ENCODE measurements at regions not wholly inside any gene's neighbourhood (a gene's known extent, or its start where the extent isn't known, plus 50 kb on each side); places are given as distances from the start of the nearest gene placed in this dataset.

DNA sequence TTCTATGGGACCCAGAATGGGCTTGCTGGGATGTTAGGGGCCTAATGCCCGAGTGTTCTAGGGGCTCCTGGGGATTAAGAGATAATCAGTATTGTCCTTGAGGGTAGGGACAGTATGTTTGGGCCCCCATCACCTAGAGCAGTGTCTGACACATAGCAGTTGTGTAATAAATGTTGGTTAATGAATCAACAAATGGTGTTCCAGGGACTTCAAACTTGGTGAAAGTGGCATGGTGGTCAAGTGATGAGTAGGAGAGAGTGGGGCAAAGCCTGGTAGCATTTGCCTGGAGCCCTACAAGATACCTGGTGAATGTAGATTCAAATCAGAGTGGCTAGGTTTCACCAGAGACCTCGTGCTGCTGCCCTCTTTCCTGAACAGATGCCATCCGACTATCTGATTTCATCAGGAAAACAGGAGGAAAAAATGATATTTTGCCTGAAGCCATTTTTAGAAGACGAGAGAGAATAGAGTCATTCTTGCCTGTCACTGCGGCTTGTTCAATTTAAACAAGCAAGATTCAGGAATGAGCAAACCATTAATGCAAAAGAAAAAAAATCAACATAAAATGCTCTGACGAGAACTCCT, 117.3 kb downstream of the RPL22L1 start:
- no peak for DNase-seq (ENCODE audit: low read depth)

DNA sequence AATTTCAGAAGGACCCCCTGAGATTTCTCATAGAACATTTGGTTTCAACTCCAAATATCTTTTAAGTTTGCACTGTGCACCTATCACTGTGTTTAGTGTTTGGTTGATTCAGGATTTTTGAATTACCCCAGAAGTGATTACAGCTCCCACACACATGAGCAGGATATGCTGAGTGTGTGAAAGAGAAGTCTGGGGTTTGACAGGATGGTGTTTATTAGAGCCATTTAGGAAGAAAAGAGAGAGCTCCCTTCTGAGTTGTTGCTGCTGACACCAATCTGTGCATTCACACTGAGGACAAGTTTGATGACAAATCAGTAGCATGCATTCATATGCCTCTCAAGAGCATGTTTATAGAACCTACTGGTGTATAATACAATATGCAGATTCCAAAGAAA, 118.1 kb downstream of the RPL22L1 start:
- no peak for DNase-seq (ENCODE audit: low read depth)

DNA sequence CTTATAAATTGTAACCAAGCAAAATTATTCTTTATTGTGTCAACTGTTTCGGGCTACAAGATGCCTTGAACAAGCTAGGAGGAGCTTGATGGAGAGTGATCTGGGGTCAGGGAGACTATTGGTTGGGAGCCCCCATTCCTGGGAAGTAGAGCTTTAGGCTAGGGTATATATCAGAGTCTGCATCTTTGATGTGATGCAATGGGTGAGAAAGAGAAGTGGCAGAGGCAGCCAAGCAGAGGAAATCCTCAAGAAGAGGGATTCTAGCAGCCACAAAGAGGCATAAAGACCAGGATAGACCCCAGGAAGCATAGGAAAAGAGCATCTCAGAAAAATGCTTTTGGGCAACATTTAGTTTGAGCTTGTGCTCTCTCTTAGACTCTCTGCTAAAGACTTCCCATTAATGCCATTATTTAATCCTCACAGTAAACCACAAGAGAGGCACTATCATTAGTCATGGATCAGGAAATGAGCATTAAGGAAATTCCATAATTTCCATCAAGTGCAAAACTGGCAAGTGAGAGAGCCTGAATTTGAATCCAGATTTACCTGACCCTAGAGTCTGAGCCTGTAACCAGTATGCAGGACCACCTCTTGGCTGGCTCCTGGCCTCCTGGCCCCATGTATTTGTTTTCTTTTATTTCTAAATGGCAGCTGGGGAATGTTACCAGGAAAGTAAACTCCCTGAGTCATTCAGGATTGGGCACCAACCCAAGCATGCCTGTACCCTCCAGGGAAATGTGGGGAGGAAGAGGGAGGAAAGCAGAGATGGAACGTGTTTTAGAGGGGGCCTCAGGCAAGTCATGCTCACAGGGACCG, 118.7 kb downstream of the RPL22L1 start:
- peak; percentile 68 for DNase-seq (ENCODE audit: low read depth)

DNA sequence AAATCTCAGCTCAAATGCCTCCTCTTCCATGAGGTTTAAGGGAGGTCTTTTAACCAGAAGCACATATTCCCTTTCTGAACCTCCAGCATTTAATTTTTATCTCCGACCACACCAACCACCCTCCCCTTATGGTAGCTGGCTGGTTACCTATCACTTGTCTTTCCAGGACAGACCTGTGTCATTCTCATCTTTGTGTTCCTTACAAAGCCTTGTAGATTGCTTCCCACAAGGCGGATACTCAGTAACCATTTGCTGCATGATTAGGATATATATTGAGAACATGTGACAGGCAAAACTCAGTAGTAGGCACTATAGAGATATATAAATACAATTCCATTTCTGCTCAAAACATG, 119.5 kb downstream of the RPL22L1 start:
- no peak for DNase-seq (ENCODE audit: low read depth)

DNA sequence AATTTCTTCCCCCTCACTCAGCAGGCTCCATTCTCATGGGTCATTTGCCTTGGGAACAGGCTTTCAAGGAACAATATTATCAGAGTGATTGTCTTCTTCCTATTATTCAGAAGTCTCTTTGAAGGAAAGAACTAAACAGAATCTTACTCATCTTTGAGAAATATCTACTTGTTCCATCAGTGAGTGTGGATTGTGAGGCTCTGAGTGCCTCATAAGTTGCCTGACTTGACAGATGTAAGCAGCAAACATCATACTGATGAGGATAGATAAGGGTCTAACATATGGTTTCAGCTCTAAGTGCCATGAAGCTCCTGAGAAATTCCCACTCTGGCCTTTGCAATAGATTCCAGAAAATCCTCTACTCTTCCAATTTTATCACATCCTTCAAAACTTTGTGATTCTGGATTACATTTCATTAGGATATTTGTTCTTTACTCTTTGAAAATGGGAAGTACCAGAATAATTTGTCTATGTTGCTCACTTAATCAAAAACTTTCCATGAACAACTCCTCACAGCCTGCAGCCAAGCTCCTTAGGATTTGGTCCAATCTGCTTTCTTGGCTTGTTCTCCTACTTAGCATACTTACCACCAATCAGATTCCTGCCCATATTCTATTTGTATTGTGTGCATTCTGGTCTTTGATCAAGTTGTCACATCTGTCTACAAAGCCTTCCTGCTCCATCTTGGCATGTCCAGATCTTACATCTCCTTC, 120.1 kb downstream of the RPL22L1 start:
- DNase-seq (ENCODE audit: low read depth), result no peak

DNA sequence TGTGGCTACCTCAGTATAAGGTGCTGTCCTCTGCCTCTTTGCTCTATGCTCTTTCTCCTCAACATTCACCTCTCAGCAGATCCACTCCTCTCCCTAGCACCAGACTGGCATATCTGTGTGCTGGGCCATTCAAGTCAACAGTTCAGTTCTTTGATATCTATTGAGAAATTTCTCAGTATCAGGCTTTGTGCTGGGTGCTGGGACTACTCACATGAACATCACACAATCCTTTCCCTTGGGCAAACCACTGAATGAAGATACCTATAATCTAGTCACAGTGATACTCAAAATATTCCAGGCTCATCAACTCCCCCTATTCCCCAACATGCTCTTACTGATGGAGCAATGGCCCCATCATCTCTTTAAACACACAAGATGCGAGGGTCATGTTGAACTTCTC, 120.8 kb downstream of the RPL22L1 start:
- DNase-seq (ENCODE audit: low read depth), result no peak

DNA sequence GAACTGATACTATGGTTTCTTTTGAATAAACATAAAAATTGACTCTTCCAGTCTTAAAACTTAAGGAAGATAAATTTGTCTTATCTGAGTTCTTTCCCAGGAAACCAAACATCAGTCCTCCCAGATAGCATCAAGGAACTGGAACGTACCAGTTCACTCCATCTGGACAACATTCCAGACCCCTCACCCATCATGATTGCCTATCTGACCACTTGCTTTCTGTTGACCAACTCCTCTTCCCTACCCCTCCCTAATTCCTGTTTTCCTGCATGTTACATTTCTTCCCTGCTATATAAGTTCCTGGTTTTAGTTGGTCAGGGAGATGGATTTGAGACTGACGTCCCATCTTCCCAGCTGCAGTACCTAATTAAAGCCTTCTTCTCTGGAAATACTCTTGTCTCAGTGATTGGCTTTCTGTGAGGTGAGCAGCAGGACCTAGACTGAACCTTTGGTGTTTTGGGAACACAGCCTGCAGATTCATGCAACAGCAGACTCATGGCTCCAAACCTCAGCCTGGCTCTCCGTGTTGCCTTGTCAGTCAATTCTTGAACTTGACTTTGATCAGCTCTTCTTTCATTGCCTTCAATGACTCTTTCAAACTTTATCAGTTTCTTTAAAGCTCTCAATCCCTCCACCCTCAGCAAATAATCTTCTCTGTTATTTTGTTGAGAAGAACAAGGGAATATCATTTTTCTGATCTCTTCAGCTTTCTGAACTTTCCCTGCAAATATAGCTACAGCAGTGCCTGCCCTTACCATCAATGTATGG, 123.6 kb downstream of the RPL22L1 start:
- no peak for DNase-seq (ENCODE audit: low read depth)

DNA sequence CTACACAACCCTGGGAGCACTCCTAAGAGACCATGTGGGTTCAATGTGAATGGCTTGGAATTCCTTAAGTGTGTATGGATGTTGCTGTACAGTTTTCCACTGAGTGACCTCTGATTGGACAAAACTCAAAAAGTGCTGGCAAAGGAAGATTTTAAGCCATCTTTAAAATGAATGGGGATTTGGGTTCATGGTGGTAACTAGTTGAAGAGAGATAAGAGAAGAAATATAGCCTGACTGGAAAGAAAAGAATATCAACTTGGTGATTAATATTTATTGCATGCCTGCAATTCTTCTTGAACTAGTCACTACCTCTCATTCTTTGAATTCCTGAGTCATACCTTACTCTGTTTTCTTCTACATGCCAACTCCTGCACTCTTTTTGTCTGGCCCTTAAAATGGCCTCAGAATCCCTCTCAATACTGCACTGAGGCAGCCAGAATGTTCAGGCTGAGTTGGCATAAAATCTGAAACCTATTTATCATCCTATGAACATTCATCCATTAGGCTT, 124.7 kb downstream of the RPL22L1 start:
- peak; percentile 62 for DNase-seq (ENCODE audit: low read depth)

DNA sequence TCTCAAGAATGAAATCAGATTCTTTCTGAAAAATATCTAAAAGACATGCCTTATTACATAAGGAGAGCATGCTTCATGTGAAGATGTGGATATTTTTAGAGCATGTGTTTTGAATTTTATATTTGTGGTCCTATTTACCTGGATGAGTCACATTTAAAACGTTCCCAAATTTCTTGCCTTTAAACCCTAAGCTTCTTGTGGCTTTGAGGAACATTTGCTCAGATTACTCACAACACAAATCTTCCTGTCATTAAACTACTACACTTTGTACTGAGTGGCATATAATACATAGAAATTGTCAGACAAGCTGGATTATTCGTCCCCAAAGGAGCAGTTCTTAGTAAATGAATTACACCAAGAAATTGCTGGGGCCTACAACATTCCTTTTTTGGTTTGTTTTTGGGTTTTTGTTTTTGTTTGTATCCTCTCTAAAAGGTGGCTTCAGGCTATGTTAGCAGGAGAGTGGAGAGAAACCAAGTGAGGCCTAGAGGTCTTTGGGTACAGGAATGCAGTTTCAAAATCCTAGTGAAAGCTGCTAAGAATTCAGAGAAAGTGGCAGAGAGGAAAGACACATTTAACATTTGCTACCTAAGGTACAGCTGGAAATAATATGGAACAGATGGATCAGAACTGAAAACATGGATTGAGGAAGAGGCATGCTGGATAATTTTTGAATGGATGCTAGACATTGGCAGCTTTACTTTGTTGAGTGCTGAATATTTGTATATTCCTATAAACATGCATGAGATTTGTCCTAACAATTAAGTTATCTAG, 128.1 kb downstream of the RPL22L1 start:
- no peak for DNase-seq (ENCODE audit: low read depth)

DNA sequence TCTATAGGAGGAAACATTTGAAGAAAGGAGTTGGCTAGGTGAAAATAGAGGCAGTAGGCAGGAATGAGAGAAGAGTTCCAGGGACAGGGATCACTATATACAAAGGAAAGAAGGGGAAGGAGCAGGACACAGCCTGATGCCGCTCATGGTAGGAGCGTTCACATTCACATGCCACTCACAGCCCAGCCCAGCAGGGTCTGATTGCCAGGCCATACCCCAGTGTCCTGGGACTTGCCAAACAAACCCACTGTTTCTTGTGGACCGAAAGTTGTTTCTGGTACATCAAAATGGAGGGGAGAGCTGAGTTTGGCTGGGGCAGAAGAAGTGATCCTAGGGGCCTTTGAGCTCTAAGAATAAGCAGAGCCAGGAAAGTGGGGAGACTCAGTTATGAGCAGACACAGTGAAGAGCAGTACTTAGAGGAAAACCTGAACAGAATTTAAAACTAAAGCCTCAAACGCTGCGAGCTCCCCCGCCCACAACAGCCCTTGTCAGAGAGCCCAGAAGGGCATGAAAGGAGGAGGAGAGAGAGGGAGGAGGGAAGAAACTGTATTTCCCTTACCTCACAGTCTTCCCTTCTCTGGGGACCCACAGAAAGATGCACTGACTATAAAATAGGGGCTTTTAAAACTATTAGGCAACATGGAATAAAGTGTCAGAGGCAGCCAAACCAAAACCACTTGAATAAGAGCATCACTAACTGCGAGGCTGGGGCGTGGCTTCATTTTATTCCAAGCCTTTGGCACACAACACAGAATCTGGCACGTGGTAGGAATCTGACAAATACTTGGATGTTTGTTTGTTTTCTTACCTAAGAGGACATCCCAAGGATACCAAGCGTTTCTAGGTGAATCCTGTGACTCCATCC, 129.0 kb downstream of the RPL22L1 start:
- DNase-seq (ENCODE audit: low read depth), result peak; percentile 89

DNA sequence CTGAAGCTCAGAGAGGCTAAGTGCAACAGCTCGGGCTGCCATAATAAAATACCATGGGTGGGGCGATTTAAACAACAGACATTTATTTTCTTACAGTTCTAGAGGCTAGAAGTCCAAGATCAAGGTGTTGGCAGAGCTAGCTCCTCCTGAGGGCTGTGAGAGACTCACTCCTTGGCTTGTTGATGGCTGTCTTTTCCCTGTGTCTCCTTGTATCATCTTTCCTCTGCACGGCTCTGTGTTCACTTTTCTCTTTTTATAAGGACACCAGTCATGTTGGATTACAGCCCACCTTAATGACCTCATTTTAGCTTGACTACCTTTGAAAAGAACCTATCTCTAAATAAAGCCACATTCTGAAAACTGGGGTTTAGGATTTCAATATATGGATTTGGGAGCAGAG, 129.7 kb downstream of the RPL22L1 start:
- no peak for DNase-seq (ENCODE audit: low read depth)

DNA sequence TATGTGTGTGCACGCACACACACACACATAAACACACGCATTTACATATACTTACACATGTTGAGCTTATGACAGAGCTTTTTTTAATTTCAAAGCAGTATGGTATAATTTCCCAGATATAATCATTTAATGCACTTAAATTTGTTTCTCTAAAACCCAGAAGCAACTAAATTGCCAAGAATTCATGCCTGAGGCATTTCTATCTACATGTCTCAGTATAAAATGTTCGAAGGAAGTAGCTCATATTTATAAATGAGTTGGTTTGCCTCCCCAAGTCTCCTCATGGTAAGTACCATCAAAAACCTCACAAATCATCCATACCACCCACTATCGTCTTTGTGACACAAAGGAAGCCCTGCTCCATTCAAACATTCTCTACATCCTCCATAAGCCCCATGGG, 130.6 kb downstream of the RPL22L1 start:
- no peak for DNase-seq (ENCODE audit: low read depth)

DNA sequence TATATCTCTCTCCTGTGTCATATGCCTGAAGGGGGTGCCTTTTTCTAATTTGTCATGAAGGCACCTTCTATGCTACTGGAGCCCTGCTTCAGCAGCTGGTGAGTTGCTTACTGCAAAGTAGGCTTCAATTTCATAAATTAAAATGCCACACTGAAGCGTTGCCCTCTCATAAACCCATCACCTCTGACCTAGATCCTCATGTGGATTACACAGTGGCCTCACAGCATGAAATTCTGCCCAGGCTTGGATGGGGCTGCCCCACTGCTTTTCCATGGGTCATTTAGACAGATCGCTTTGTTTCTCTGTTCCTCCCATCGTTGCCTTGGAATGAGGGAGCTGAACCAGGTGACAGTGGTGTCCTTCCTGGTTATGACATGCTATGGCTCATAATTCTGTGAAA, 131.2 kb downstream of the RPL22L1 start:
- DNase-seq (ENCODE audit: low read depth), result no peak

DNA sequence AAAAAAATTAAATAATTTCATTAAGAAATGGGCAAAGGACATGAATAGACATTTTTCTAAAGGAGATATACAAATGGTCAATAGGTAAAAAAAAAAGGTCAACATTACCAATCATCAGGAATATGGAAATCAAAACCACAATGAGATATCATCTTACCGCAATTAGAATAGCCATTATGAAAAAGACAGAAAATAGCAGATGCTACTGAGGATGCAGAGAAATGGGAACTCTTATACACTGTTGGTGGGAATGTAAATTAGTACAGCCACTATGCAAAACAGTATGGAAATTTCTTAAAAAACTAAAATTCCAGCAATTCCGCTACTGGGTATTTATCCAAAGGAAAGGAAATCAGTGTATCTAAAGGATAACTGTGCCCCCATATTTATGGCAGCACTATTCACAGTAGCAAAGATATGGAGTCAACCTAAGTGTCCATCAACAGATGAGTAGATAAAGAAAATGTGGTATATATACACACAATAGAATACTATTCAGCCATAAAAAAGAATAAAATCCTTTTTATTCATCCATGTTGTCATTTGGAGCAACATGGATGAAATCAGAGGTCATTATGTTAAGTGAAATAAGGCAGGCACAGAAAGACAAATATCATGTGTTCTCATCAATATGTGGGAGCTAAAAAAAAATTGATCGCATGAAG, 132.4 kb downstream of the RPL22L1 start:
- DNase-seq (ENCODE audit: low read depth), result no peak

DNA sequence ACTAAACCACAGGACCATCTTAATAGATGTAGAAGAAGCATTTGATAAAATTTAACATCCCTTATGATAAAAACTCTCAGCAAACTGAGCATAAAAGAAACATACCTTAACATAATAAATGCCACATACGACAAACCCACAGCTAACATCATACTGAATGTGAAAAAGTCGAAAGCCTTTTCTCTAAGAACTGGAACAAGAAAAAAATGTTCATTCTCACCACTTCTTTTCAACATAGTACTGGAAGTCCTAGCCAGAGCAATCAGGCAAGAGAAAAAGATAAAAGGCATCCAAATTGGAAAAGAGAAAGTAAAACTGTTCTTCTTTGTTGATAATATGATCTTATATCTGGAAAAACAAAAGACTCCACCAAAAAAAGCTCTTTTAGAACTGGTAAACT, 134.2 kb downstream of the RPL22L1 start:
- DNase-seq (ENCODE audit: low read depth), result no peak

DNA sequence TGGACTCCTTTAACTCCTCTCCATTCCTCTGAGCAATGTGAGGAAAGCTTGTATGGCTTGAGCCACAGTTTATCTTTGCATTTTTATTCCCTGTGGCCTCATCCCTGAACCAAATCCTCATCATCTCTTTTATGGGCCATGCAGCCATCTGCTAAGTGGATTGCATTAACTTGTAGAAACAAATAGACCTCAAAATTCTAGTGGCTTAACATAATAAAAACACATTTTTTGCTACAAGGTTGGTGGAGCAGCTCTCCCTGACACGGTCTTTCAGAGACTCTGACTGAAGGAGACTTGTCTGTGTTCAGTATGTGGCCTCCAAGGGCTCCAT, 135.3 kb downstream of the RPL22L1 start:
- DNase-seq (ENCODE audit: low read depth), result no peak

DNA sequence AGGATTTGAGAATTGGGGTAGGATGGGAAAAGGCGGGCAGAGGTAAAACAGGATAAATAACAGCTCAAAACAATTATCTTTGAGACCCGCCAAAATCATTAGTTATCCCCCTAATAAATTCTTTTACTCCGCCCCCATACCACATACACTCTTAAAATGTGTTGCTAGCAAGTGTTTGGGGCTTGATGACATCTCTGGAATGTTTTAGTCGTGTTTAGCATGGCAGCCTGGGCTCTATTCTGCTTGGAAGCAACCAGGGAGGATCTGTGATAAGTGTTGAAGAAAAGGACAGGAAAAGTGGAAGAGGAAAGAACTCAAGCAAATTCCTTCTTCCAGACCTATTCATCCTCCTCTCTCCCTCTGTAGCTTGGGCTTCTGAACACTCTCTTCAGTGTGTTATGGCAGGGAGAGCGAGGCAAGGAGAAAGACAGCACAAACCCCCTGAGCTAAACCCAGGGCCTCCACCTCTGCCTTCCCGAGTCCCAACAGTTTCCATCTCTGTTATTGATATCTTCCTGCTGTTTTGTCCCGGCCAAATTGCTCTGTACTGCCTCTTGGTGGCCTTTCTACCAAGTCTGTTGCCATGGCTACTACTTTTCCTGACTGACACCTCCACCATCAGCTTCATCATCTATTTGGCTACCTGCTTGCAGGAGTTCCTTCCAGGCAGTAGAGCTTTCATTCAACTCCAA, 135.8 kb downstream of the RPL22L1 start:
- DNase-seq (ENCODE audit: low read depth), result no peak

DNA sequence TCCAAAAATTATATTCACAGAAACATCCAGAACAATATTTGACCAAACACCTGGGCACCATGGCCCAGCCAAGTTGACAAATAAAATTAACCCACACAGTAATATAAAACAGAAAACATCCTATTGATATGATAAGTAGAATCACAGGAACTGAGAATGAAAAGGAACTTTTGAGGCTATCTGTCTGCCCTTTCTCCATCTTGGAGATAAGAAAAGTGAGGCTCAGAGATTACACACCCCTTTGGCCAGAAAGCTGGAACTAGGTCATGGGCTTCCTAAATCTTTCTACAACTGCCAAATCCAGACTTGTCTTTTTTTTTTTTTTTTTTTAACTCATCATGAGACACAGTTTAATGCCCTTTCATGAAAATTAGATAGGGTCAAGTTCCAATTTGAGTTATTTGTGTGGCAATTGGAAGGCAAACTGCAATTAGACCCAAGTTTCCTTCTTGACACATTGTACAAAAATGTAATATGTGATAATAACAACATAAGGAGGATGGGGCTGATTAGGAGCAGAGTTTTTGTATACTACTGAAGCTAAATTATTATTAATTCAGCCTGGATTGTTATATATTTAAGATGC, 137.2 kb downstream of the RPL22L1 start:
- DNase-seq (ENCODE audit: low read depth), result no peak

DNA sequence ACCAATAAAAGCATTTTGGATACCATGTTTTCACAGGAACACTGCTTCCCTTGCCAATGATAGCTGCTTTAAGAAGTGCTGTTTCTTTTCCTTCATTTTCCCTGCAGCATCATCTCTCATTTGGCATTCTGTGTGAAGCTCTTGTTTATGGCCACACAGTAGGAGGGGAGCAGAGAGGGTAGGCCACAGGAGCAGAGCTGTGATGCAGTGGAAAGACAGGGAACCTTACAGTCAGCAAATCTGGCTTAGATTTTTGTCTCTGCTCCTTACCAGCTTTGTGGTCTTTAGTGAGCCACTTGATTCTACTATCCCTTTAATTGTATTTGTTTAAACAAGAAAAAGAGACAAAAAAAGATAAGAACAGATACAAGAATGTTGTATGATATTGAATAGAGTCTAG, 138.7 kb downstream of the RPL22L1 start:
- DNase-seq (ENCODE audit: low read depth), result no peak
